ENCODE measurements at regions not wholly inside any gene's neighbourhood (a gene's known extent, or its start where the extent isn't known, plus 50 kb on each side); places are given as distances from the start of the nearest gene placed in this dataset.
A peak's percentile ranks its signal among the peaks of the same experiment; 100 is the strongest.

- DNase-seq (ENCODE audit: low spot score) = no peak
Observed at GRCh38 chr12:97093187-97093683, 186.2 kb downstream of the NEDD1 start.

- DNase-seq (ENCODE audit: low spot score) = no peak
Observed at GRCh38 chr12:97097734-97098133, 190.7 kb downstream of the NEDD1 start.

GRCh38 chr12:97109441-97109840 lies 202.4 kb downstream of the NEDD1 start:
- no peak for DNase-seq (ENCODE audit: low spot score)

- DNase-seq (ENCODE audit: low spot score) = no peak
Observed at GRCh38 chr12:97112136-97112535, 205.1 kb downstream of the NEDD1 start.

GRCh38 chr12:97118796-97119375 lies 211.8 kb downstream of the NEDD1 start:
- DNase-seq (ENCODE audit: low spot score) = no peak

- no peak for DNase-seq (ENCODE audit: low spot score)
Observed at GRCh38 chr12:97127061-97127460, 220.0 kb downstream of the NEDD1 start.

- no peak for DNase-seq (ENCODE audit: low spot score)
Observed at GRCh38 chr12:97131220-97131981, 224.3 kb downstream of the NEDD1 start.

GRCh38 chr12:97132270-97132669 lies 225.2 kb downstream of the NEDD1 start:
- no peak for DNase-seq (ENCODE audit: low spot score)

- no peak for DNase-seq (ENCODE audit: low spot score)
Observed at GRCh38 chr12:97134495-97134894, 227.4 kb downstream of the NEDD1 start.

GRCh38 chr12:97140355-97140754 lies 233.3 kb downstream of the NEDD1 start:
- DNase-seq (ENCODE audit: low spot score) = no peak

GRCh38 chr12:97142737-97143410 lies 235.8 kb downstream of the NEDD1 start:
- no peak for DNase-seq (ENCODE audit: low spot score)

- DNase-seq (ENCODE audit: low spot score) = peak; percentile 65
Observed at GRCh38 chr12:97148941-97149559, 242.0 kb downstream of the NEDD1 start.

- no peak for DNase-seq (ENCODE audit: low spot score)
Observed at GRCh38 chr12:97151481-97151880, 244.4 kb downstream of the NEDD1 start.

- no peak for DNase-seq (ENCODE audit: low spot score)
Observed at GRCh38 chr12:97159377-97159776, 252.3 kb downstream of the NEDD1 start.

- no peak for DNase-seq (ENCODE audit: low spot score)
Observed at GRCh38 chr12:97160277-97160676, 253.2 kb downstream of the NEDD1 start.

- DNase-seq (ENCODE audit: low spot score) = no peak
Observed at GRCh38 chr12:97162173-97162572, 255.1 kb downstream of the NEDD1 start.

- no peak for DNase-seq (ENCODE audit: low spot score)
Observed at GRCh38 chr12:97164936-97165335, 257.9 kb downstream of the NEDD1 start.

GRCh38 chr12:97167598-97167997 lies 260.5 kb downstream of the NEDD1 start:
- no peak for DNase-seq (ENCODE audit: low spot score)

- DNase-seq (ENCODE audit: low spot score) = no peak
Observed at GRCh38 chr12:97168804-97169203, 261.7 kb downstream of the NEDD1 start.

GRCh38 chr12:97169889-97170567 lies 263.0 kb downstream of the NEDD1 start:
- DNase-seq (ENCODE audit: low spot score) = no peak

GRCh38 chr12:97173688-97174410 lies 266.8 kb downstream of the NEDD1 start:
- no peak for DNase-seq (ENCODE audit: low spot score)

Measured in mucosa of gallbladder (tissue), 1 donor.